Endothelial cell of hepatic sinusoid (primary cell): ENCODE measurements at regions not wholly inside any gene's neighbourhood (a gene's known extent, or its start where the extent isn't known, plus 50 kb on each side); places are given as distances from the start of the nearest gene placed in this dataset.

ENCODE experiments used
- in situ Hi-C: cut with HindIII; loops from 2 replicates; pipeline ENCODE4 v1.10.0; 2017; ENCODE audit warnings: low sequenced_read_pairs

DNA sequence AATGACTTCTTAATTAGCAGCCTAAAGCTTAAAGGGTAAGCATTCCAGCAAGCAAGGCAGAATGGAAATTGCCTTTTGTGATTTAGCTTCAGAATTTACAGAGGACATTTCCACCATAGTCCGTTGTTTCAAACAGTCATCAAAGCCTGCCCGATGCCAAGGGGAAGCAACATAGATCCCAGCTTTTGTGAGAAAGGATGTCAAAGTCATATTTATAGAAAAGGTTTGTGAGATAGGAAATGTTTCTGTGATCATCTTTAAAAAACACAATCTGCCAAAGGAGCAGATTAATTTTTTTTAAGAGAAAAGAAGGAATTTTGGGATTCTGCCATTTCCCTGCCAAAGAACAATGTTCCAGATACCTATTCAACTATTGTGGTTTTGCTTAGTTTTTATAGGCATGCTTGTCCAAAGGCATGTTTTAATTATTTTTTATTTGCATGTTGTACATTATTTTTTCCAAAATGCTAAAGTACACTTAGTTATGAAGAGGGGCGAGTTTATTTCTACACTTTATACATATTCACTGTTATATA lies 346.9 kb downstream of the ZNF608 start:
- in situ Hi-C loops = no loop called here

DNA sequence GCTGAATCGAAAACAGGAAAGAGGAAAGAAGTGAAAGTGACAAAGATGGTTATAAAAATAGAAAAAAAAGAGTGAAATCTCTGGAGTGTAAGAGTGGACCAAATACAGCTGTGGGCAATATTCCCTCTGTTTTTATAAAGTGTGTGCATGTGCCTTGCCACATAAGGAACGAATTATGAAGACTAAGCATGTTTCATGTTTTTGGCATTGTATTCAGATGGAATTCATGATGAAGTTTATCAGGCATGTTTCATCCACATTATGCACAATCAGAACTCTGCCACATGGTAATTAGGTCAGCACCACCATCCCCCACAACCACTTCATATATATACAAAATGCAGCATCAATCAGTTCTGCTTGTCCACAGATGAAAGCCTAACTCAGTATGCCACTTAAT lies 348.0 kb downstream of the ZNF608 start:
- in situ Hi-C loops = no loop called here

DNA sequence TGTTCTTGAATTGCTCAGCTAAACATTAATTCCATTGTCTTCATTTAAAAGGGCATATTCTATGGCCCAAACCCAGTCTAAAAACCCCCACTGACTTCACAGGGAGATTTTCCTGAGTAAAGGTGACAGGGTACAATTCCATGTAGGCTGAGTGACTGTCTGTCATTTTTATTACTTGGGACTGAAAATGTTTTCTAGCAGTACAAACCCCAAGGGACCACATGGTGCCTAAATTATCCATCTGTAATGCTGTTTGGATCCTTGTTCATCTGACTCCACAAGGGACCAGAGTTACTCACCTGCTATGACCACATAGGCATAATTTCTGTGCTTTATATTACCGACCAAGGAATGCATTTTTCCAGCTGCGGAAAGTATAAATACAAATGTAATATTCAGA lies 349.1 kb downstream of the ZNF608 start:
- in situ Hi-C loops = no loop called here

DNA sequence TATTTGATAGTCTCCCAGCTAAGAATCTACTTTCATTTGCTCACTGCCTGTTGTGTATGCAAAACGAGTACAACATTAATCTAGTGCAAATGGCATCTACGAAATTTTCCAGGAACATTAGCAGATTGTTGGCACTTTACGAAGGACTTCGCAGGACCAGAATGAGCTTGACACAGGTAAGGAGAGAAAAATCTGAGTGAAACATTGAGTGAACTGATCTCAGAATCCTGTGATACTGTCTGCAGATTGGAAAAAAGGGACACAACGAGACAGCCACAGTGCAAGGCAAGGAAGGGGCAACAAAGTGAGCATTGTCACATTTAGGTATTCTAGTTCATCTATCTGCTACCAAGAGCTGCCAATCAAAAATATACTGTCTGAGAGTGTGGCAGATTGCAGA lies 350.5 kb downstream of the ZNF608 start:
- in situ Hi-C loops = no loop called here

DNA sequence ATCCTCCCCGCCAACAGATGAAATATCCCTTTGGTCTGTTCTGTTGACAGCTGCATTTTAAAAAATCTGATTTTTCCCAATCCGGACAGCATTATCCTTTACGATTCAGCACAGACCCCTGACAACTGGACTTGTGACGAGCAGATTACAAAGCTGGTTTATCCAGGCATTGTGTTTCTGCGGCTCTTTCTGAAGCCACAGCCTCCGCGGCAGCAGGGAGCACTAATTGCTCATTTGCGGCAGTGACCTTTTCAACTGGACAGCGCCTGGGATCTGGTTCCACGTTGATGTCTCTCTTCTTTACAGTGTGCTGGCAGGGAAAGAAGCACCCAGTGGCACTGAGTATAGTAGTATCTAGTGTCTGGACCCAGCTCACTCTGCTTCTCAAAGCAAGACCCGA lies 351.2 kb downstream of the ZNF608 start:
- in situ Hi-C loops = no loop called here

DNA sequence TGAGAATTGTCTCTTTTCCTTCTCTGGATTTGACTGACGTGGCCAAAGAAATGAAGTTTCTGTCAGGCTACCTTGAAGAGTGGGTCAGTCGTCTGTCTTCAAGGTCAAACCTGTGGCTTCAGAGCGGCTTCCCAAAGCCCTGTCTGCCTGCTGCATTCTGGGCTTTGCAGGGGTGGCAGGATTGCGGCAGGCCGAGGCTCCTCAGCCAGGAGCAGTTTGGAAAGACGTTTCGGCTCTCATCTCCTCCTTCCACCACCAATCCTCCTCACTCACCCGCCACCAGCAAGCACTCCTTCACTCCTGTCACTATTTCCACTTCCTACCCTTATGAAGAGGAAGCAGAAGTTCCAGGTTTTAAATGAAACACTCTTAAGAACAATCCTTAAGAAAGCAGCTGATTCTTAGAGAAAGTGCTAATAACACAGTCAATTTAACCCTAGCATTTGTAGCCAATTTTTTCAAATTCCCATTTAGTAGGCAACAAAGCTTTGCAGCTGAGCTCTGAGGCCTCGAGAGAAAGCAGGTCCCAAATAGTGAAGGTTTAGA lies 351.7 kb downstream of the ZNF608 start:
- in situ Hi-C loops = no loop called here

DNA sequence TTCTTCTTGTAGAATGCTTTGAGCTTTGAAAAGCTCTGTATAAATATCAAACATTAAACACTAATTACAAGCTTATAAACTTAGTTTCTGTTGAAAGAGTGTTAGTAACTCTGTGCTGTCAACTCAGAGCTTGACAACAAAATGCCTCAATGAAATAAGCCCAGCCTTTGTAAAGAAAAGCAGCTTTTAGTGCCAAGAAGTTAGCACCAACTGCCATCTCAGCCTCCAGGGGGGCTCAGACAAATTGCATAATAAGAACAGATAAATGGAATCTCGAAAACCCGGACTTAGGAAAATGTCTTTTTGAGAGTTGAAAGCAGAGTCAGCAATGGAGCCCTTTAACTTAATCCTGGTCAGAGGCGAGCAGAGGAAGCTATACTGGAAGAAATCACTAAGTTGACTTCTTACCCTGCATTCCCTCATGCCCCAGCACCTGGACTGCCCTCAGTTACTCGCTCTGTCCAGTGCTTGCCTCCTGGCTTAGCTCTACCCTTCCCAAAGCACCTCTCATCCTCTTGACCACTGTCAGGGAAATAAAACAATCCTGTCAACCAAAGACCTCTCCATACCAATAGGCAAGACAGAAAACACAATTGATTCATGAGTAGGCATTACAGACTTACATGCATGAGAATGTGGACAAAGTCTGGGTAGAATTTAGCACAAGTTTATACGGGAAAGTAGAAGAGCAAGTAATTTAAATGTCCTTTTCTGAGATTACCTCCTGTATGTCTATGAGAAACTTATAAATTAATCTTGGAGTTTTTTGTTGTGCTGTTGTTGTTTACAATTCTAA lies 352.7 kb downstream of the ZNF608 start:
- in situ Hi-C loops = no loop called here

DNA sequence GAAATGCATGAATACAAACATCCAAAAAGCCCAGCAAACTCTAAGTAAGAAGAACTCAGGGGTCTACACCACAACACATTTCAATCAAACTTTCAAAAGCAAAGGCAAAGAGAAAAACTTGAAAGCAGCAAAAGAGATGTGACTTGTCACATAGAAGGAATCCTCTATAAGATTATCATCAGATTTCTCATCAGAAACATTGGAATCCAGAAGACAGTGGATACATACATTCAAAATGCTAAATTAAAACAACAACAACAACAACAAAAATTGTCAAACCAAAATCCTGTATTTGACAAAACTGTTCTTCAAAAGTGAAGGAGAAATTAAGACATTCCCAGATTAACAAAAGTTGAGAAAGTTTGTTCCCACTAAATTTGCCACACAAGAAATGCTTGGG lies 362.7 kb downstream of the ZNF608 start:
- in situ Hi-C loops = no loop called here

DNA sequence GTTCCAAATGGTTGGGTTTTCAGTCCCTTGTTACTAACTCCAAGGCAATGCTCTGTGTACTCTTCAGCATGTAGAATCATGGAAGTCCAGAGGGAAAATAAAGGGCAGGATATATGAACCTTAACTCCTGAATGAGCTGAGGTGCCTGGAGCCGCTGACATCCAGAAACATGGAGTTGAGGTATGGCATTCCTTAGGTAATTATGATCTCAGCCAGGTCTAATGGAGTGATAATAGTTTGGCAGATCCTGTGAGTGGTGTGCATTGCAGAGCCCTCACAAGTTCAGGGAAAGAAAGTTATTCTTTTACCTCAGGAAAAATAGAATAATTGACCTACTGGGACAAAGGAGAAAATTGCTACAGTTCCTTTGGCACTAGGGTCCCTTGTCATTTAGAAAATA lies 369.1 kb downstream of the ZNF608 start:
- in situ Hi-C loops = no loop called here

DNA sequence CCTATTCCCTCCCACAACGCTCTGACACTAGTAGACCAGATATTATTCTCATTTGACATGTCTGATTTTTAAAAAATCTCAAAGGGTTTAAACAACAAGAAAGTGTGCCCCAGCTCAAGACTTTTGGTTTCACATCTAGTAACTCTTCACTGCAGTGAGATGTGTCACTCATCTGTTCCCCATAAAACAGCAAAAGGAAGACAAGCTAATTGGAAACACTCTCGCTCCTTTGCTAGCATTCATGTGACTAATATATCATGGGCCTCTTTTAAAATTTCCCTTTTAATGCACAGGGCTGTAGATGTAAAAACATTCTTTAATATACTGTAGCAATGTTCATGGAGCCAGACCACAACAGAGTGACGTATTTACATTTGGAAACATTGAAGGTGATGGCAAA lies 372.6 kb downstream of the ZNF608 start:
- in situ Hi-C loops = no loop called here

DNA sequence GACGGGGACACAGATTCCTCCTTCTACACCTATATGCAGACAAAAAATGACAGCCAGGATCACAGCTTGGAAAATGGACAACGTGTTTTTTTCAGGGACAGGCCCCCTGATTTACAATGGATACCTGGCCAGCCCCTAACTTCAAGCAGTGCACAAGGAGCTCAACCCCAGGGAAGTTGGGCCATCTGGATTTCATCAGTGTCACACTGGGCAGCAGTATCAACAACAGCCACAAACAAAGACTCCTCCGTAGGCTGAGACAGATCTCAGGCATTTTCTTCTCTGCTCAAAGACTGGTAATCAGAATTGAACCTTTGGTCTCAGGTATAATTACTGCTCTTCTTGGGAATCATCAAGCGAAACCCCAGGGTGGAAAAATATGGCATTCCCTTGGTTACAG lies 374.0 kb downstream of the ZNF608 start:
- in situ Hi-C loops = no loop called here

DNA sequence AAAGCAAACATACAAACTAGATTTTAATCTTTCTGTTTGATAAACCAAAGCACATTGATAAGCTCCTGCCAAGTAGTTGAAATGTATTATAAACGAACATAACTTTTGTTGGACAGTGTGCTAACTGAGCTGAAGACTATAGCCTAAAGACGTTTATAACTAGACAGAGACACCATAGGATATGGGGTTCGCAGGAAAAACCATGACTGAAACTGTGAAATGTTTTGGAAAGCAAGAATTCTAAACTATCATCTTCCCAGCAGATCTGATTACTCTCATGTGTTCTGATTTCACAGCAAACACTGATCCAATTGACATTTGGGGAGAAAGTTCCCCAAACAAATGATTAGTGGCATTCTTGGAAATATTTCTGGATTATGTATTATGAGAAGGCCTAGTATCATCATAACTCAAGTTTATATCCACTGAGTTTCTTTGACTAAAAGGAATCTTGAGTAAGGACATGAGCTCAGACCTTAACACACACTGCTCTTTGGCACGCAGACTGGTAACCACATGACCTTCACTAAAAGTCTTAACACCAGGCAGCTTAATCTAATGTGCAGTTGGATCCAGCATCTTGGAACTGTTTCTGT lies 375.2 kb downstream of the ZNF608 start:
- in situ Hi-C loops = no loop called here

DNA sequence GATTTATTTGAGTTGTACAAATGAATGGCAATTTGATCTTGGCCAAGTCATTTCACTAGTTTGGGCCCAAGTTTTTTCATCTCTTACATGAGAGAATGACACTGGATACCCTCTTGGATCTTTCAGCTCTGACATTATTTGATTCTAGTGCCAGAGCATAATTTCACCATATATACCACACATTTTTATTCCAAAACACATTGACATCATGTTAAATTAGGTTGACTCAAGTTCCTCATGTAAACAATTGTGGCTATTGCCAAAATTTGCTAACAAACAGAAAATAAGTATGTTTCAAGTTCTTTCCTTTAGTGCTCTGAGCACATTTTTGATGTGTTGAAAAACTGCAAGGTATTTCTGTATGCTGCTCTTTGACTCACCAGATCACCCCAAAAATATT lies 375.8 kb downstream of the ZNF608 start:
- in situ Hi-C loops = no loop called here

DNA sequence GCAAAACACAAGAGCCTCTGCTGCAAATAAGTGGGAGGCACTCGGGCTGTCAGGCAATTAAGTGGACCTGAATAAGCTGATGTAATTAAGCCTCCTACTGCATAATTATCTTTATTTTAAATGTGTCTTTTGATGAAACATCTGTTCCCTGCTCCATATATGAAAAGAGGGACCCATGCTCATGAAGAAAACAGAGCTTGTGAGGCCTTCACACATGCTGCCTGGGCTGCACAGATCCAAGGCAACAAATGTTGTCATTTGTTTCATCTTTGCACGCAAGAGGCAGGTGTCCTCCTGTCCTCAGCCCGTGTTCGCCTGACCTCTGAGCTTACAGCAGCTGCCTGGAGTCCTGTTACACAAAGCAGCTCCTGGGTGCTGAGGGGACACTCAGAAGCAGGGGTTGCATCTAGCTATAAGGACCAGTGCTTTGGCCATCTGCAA lies 381.1 kb downstream of the ZNF608 start:
- in situ Hi-C loops = no loop called here

DNA sequence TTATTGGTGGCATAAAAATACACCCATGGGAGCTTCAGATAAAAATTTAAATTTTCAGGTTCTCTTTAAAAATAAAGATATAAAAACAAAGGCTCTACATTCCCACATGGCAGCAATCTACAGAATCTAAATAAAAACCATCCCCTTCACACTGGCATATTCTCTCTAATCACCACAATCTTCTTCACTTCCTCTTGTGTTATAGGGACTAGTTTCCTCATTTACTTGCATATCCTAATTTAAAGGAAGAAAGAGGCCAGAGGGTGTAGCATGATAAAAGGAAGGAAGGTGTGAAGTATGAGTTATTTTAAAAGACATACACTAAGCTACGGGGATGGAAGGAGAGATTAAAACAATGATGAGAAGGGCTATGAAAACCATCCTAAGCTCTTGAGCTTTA lies 390.5 kb downstream of the ZNF608 start:
- in situ Hi-C loops = no loop called here

DNA sequence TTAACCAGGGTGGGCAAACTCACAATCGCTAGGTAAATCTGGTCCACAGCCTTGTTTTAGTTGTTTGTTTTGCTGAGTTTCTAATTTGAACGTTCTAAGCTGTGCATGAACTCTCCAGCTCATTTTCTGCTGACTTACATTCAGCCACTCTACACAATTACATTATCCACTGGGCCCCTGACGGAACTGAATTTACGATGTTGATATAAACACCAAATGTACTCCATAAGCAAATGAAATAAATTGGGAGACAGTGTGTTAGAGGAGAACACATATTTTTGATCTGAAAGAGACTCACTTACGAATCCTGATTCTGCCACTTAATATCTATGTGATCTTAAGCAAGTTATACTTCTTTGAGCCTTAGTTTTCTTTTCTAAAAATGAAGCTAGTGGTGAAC lies 393.4 kb downstream of the ZNF608 start:
- in situ Hi-C loops = no loop called here

DNA sequence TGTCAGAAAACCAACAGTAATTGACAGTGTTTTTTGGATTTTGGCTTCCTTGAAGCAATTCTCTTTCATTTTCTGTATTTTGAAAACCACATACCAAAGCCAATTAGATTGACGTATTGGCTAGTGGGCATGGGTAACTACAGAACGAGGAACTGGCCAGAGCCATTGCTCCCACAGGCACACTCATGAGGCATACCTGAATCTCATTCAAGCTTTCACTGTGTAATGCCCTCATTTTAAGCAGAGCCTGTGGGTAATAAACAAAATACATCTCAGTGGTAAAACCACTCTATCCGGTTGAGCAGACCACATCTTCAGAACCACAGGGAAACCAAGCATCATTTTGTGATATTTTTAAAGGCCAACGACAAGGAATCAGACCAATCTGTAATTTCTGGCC lies 394.1 kb downstream of the ZNF608 start:
- in situ Hi-C loops = no loop called here

DNA sequence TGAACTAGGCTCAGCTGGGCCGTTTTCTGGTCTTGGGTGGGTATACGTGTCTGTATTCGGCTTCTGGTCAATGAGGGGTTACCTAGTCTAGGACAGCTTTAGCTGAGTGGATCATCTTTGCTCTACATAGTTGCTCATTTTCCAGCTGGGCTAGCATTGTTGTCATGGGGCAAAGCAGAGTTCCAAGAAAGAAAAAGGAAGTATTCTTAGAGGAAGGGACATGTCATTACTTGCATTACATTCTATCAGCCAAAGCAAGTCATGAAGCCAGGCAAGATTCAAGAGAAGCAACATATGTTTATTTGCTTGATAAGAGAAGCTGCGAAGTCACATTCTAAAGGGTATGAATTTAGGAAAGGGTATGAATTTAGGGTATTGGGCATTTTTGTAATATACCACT lies 396.5 kb downstream of the ZNF608 start:
- in situ Hi-C loops = no loop called here

DNA sequence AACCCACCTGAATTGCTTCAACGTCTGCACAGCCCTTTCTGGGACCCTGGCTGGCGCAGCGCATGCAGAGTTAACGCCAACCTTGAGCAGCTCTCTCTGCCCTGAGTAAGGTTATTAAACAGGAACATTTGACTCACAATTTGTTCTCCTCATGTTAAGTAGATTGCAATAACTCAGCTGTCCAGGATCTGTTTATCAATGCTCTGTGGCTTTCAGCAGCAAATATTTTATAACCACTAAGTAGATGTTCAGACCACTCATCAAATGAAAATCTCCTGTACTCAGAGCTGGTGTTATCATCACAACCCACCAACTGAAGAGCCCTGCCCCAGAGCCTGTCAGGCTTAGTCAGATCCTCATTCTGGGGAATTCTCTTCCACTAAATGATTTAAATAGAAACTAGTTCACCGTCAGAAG lies 403.0 kb downstream of the ZNF608 start:
- in situ Hi-C loops = no loop called here

DNA sequence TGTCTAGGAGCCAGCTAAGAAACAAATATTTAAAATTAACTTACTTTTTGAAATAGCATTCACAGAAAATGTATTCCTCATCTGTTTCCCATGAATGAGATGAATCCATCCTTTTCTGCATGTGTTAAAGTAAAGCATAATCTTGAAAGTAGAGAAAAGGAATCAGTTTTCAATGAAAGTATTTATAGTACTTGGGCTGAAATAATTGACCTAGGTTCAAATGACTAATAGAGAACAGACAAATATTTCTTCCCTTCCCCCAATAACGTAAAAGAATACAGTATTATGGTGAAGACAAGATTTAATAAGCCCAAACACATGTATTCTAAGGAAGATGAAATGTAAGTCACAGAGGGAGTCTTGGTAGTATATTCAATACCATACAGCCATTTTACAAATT lies 403.5 kb downstream of the ZNF608 start:
- in situ Hi-C loops = no loop called here

DNA sequence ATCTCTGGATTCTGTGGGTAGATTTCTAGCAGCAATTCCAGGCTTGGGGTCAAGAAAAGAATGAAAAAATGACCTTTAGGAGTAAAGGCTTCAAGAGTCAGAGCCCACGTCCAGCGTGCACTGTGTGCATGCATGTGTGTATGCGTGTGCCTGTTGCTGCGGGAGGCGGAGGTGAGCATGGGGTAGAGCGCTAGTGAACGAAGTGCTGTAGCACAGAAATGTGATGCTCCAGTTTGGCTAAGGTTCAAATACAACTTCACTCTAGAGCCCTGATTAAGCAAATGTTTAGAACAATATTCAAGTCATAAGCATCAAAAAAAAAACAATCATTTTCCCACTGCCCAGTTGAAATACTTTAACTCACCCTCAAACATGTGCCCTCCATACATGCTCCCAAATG lies 403.9 kb downstream of the ZNF608 start:
- in situ Hi-C loops = no loop called here

DNA sequence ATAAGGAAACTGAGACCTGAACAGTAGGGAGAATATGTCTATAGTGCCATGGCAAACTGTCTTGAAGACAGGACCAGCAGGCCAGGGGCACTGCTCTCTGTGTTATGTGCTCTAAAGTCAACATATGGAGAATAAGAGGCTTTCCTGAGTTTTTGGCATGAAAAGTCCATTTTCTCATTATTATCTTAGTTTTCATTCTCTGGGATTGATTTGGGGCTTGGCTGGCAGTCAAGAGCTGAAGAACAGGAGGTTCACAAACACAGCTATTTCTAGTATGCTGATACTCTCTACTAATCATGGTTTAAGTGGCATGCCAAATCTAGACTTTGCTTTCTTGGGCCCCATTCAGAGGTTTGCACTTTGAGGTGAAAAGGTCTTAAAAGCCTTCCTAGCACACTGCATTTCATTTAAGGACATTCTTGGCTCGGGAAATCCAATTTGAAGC lies 404.4 kb downstream of the ZNF608 start:
- in situ Hi-C loops = no loop called here
